ENCODE measurements at regions not wholly inside any gene's neighbourhood (a gene's known extent, or its start where the extent isn't known, plus 50 kb on each side); places are given as distances from the start of the nearest gene placed in this dataset.

DNA sequence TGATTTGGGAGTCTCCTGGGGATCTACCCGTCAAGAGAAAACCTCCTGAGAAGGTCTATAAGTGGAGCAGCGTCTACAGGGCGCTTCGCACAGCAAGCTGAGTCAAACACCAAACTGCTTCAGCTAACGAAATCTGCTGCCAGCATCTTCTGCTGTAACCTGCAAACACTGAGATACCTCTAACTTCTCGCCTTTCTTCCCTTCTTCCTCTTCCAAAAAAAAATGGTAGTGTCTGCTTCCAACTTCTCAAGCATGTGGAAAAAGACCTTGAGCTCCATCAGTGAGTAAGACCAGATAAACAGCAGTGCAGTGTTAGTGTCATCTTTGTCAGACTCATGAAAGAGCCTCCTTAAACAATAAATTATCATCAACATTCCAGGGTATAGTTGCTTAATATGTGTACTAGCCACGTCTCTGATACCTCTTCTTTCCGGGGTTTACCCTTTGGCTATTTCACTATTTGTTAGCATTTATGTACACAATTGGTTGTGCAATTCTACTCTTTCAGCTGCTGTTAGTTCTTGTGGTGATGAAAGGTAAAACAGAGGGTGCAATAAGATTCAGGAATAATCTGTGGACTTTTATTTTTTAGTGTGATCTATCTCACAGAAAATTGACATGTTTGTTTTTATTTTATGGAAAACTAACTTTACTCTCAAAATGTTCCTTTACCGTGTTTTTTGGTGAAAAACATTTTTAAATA is 81.6 kb downstream of the LLPH start (continued):
- TF ChIP-seq ZNF326 (CRISPR knock-in tag; IDR thresholded peaks at IDR 0.05; ENCODE audit: borderline replicate concordance) (no peak), EZH2 (conservative IDR thresholded peaks at IDR 0.05; ENCODE audit: low read depth, low read length) (no peak), PRDM4 (CRISPR knock-in tag; IDR thresholded peaks at IDR 0.05; ENCODE audit: borderline replicate concordance) (no peak), ATF1 (CRISPR knock-in tag; IDR thresholded peaks at IDR 0.05) (peak; percentile 64; the same call in 1 of the 2 replicates), RBM39 (IDR thresholded peaks at IDR 0.05; ENCODE audit: low read depth, low read length, poor library complexity, severe bottlenecking) (no peak), CENPBD1 (CRISPR knock-in tag; IDR thresholded peaks at IDR 0.05; ENCODE audit: borderline replicate concordance, low read depth) (no peak), ZNF20 (CRISPR knock-in tag; IDR thresholded peaks at IDR 0.05) (no peak), ZNF468 (CRISPR knock-in tag; IDR thresholded peaks at IDR 0.05) (no peak), ZNF550 (CRISPR knock-in tag; IDR thresholded peaks at IDR 0.05; ENCODE audit: borderline replicate concordance) (no peak), TCF12 (IDR thresholded peaks at IDR 0.05) (no peak), TCF12 (CRISPR knock-in tag; IDR thresholded peaks at IDR 0.05) (peak; percentile 76; the same call in 1 of the 2 replicates), ZNF589 (CRISPR knock-in tag; conservative IDR thresholded peaks at IDR 0.05) (no peak), ZFAT (CRISPR knock-in tag; conservative IDR thresholded peaks at IDR 0.05) (no peak), ZNF792 (CRISPR knock-in tag; IDR thresholded peaks at IDR 0.05) (peak; percentile 46; the same call in 1 of the 2 replicates), ZFP90 (CRISPR knock-in tag; IDR thresholded peaks at IDR 0.05; ENCODE audit: borderline replicate concordance) (no peak), ZNF605 (CRISPR knock-in tag; IDR thresholded peaks at IDR 0.05) (no peak), ZNF850 (CRISPR knock-in tag; conservative IDR thresholded peaks at IDR 0.05) (no peak), RCOR2 (CRISPR knock-in tag; IDR thresholded peaks at IDR 0.05) (peak; percentile 98), HOXA7 (CRISPR knock-in tag; IDR thresholded peaks at IDR 0.05) (no peak), PHF20 (CRISPR knock-in tag; IDR thresholded peaks at IDR 0.05) (no peak), ZNF652 (CRISPR knock-in tag; IDR thresholded peaks at IDR 0.05; ENCODE audit: borderline replicate concordance, low read depth) (peak; percentile 78; the same call in 1 of the 2 replicates), RFXANK (CRISPR knock-in tag; IDR thresholded peaks at IDR 0.05) (peak; percentile 64; the same call in 1 of the 2 replicates), ZMYM2 (CRISPR knock-in tag; IDR thresholded peaks at IDR 0.05) (no peak), SPEN (CRISPR knock-in tag; IDR thresholded peaks at IDR 0.05; ENCODE audit: low read depth) (no peak), ZNF329 (CRISPR knock-in tag; IDR thresholded peaks at IDR 0.05; ENCODE audit: low read depth) (no peak), ZSCAN31 (CRISPR knock-in tag; IDR thresholded peaks at IDR 0.05; ENCODE audit: low read depth) (no peak), ZNF3 (CRISPR knock-in tag; IDR thresholded peaks at IDR 0.05) (no peak)
- TF ChIP-seq, protein P1, sequence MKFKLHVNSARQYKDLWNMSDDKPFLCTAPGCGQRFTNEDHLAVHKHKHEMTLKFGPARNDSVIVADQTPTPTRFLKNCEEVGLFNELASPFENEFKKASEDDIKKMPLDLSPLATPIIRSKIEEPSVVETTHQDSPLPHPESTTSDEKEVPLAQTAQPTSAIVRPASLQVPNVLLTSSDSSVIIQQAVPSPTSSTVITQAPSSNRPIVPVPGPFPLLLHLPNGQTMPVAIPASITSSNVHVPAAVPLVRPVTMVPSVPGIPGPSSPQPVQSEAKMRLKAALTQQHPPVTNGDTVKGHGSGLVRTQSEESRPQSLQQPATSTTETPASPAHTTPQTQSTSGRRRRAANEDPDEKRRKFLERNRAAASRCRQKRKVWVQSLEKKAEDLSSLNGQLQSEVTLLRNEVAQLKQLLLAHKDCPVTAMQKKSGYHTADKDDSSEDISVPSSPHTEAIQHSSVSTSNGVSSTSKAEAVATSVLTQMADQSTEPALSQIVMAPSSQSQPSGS (CRISPR knock-in tag; IDR thresholded peaks at IDR 0.05), result peak; percentile 89
- TF ChIP-seq, protein P2, sequence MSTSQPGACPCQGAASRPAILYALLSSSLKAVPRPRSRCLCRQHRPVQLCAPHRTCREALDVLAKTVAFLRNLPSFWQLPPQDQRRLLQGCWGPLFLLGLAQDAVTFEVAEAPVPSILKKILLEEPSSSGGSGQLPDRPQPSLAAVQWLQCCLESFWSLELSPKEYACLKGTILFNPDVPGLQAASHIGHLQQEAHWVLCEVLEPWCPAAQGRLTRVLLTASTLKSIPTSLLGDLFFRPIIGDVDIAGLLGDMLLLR (CRISPR knock-in tag; IDR thresholded peaks at IDR 0.05), result no peak

Measured in HepG2 (cell line).